ENCODE measurements at regions not wholly inside any gene's neighbourhood (a gene's known extent, or its start where the extent isn't known, plus 50 kb on each side); places are given as distances from the start of the nearest gene placed in this dataset.
"Not testable (repeated sequence)": the region's sequence is repeated elsewhere in the genome, so short reads cannot be mapped to it uniquely, and the experiment has no call there.

DNA sequence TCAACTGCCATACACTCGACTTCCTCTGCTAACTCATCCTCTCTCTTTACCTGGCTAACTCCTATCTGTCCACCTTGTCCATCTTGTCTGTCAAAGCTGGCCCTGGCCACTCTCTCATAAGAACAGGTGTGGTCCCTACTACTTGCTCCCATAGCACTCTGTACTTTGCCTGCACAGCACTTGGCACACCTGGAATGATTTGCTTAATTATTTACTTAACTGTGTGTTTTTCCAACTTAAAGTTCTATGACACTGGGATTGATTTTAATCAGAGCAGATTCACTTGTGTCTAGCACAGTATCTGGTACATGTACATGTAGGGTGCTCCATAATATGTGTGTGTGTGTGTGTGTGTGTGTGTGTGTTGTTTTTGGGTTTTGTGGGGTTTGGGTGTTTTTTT lies 111.6 kb downstream of the ZNF281 start:
- H3K9me3 ChIP-seq (ENCODE audit: control insufficient read depth, low read depth, low read length): no peaks in the 10 kb centered on the region

DNA sequence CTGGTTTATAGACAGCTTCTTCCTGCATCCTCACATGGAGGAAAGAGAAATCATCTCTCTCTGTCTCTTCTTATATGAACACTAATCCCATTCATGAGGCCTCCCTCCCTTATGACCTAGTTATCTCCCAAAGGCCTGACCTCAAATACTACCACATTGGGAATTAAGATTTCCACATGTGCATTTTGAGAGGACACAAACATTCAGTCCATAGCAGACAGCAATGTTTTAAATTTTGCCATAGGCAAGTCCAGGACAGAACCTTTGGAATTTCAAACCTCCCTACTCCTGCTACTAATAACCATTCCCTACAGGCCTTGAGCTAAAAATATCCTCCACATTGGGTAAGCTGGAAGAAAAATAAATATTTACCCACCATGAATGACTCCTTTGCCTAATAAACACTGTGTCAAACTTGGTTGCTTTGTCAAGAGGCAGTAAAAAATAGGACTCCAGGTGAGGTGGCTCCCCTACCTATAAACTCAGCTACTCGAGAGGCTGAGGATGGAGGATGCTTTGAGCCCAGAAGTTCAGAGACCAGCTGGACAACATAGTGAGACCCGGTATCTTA lies 113.7 kb downstream of the ZNF281 start:
- Histone ChIP-seq H3K9me3 (ENCODE audit: control insufficient read depth, low read depth, low read length) (no peaks in the 10 kb centered on the region), H3K4me1 (ENCODE audit: control insufficient read depth, low read depth, low read length) (peaks cover 3% of the 10 kb centered on the region), H3K36me3 (ENCODE audit: control insufficient read depth, low read depth, low read length) (no peaks in the 10 kb centered on the region), H3K9ac (ENCODE audit: low read length) (no peak overlapping the region), H3K27me3 (ENCODE audit: control insufficient read depth, insufficient read depth, low read length) (peaks cover 9% of the 10 kb centered on the region), H3K4me3 (ENCODE audit: low read length) (no peak overlapping the region), H3K27ac (ENCODE audit: low read length) (no peak overlapping the region)

More for the DNA sequence above, 111.6 kb downstream of the ZNF281 start:
- Histone ChIP-seq H3K27ac (ENCODE audit: low read length) (no peak overlapping the region), H3K4me1 (ENCODE audit: control insufficient read depth, low read depth, low read length) (peaks cover 3% of the 10 kb centered on the region), H3K9ac (ENCODE audit: low read length) (no peak overlapping the region), H3K4me3 (ENCODE audit: low read length) (no peak overlapping the region), H3K27me3 (ENCODE audit: control insufficient read depth, insufficient read depth, low read length) (peaks cover 30% of the 10 kb centered on the region), H3K36me3 (ENCODE audit: control insufficient read depth, low read depth, low read length) (no peaks in the 10 kb centered on the region)

DNA sequence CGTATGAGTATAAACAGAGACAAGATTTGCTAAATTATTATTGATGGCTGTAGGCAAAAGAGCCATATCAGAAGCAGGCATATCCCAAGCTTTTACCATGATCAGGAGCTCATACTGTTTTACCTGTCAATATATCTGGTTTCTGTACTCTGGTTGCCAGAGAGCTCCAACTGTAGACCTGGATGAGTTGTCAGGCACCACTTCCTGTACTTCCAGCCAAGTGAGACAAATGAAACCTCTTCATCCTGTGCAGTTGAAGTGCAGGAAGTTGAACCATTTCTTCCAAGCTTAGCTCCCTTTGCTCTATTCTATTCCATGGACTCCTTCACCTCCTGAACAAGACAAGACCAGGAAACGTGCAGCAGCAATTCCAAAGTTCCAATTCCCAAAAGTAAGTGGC lies 115.6 kb downstream of the ZNF281 start:
- no peak overlapping the region for H3K9ac ChIP-seq (ENCODE audit: low read length)
- H3K9me3 ChIP-seq (ENCODE audit: control insufficient read depth, low read depth, low read length): no peaks in the 10 kb centered on the region
- no peaks in the 10 kb centered on the region for H3K27me3 ChIP-seq (ENCODE audit: control insufficient read depth, insufficient read depth, low read length)
- H3K27ac ChIP-seq (ENCODE audit: low read length): no peak overlapping the region
- H3K4me3 ChIP-seq (ENCODE audit: low read length): no peak overlapping the region
- peaks cover 13% of the 10 kb centered on the region for H3K4me1 ChIP-seq (ENCODE audit: control insufficient read depth, low read depth, low read length)
- no peaks in the 10 kb centered on the region for H3K36me3 ChIP-seq (ENCODE audit: control insufficient read depth, low read depth, low read length)

DNA sequence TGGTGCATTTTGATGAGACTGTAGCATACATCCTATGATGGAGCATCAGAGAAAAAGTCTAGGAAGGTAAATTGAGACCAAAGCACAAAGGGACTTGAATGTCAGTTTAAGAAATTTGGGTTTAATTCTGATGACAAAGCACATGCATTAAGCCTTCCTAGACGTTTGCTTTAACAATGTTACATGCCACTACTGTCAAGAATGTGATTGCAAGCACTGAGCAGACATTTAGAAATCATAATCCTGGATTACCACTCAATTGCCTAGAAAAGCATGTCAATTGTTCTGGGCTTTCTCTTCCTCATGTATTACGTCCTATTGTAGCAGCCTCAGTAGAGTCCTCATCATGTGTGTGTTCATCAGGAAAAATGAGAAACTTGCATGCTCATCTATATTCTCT lies 117.1 kb downstream of the ZNF281 start:
- Histone ChIP-seq H3K4me1 (ENCODE audit: control insufficient read depth, low read depth, low read length) (peaks cover 13% of the 10 kb centered on the region), H3K27ac (ENCODE audit: low read length) (no peak overlapping the region), H3K36me3 (ENCODE audit: control insufficient read depth, low read depth, low read length) (no peaks in the 10 kb centered on the region), H3K9me3 (ENCODE audit: control insufficient read depth, low read depth, low read length) (no peaks in the 10 kb centered on the region), H3K27me3 (ENCODE audit: control insufficient read depth, insufficient read depth, low read length) (no peaks in the 10 kb centered on the region), H3K9ac (ENCODE audit: low read length) (no peak overlapping the region), H3K4me3 (ENCODE audit: low read length) (no peak overlapping the region)

- Histone ChIP-seq H3K27ac (ENCODE audit: low read length) (no peak overlapping the region), H3K9me3 (ENCODE audit: control insufficient read depth, low read depth, low read length) (no peaks in the 10 kb centered on the region), H3K27me3 (ENCODE audit: control insufficient read depth, insufficient read depth, low read length) (no peaks in the 10 kb centered on the region), H3K36me3 (ENCODE audit: control insufficient read depth, low read depth, low read length) (no peaks in the 10 kb centered on the region), H3K9ac (ENCODE audit: low read length) (no peak overlapping the region), H3K4me3 (ENCODE audit: low read length) (no peak overlapping the region), H3K4me1 (ENCODE audit: control insufficient read depth, low read depth, low read length) (peaks cover 13% of the 10 kb centered on the region)
These were observed 118.7 kb downstream of the ZNF281 start for GRCh38 chr1:200291106-200291505.

GRCh38 chr1:200290010-200290685 lies 119.7 kb downstream of the ZNF281 start:
- Histone ChIP-seq H3K4me3 (ENCODE audit: low read length) (no peak overlapping the region), H3K9ac (ENCODE audit: low read length) (no peak overlapping the region), H3K27ac (ENCODE audit: low read length) (no peak overlapping the region), H3K27me3 (ENCODE audit: control insufficient read depth, insufficient read depth, low read length) (no peaks in the 10 kb centered on the region), H3K36me3 (ENCODE audit: control insufficient read depth, low read depth, low read length) (no peaks in the 10 kb centered on the region), H3K4me1 (ENCODE audit: control insufficient read depth, low read depth, low read length) (peaks cover 13% of the 10 kb centered on the region), H3K9me3 (ENCODE audit: control insufficient read depth, low read depth, low read length) (no peaks in the 10 kb centered on the region)

DNA sequence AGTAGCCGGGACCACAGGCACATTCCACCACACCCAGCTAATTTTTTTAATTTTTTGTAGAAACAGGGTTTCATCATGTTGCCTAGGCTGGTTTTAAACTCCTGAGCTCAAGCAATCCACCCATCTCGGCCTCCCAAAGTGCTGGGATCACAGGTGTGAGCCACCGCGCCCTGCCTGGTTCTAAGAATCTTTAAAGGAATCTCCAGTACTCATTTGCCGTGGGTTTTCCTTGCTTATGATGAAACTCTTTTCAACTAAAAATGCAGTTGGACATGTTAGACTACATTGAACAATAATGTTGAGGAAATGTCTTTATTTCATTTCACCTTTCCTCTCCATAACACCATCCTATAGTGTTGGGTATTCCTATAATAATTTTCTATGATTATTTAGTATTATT lies 121.6 kb downstream of the ZNF281 start:
- Histone ChIP-seq H3K27me3 (ENCODE audit: control insufficient read depth, insufficient read depth, low read length) (no peaks in the 10 kb centered on the region), H3K4me3 (ENCODE audit: low read length) (no peak overlapping the region), H3K4me1 (ENCODE audit: control insufficient read depth, low read depth, low read length) (peaks cover 13% of the 10 kb centered on the region), H3K36me3 (ENCODE audit: control insufficient read depth, low read depth, low read length) (no peaks in the 10 kb centered on the region), H3K9me3 (ENCODE audit: control insufficient read depth, low read depth, low read length) (no peaks in the 10 kb centered on the region), H3K9ac (ENCODE audit: low read length) (no peak overlapping the region), H3K27ac (ENCODE audit: low read length) (no peak overlapping the region)

- not testable (repeated sequence) for H3K9me3 ChIP-seq (ENCODE audit: control insufficient read depth, low read depth, low read length)
These were observed 125.6 kb downstream of the ZNF281 start for GRCh38 chr1:200284236-200284635.

DNA sequence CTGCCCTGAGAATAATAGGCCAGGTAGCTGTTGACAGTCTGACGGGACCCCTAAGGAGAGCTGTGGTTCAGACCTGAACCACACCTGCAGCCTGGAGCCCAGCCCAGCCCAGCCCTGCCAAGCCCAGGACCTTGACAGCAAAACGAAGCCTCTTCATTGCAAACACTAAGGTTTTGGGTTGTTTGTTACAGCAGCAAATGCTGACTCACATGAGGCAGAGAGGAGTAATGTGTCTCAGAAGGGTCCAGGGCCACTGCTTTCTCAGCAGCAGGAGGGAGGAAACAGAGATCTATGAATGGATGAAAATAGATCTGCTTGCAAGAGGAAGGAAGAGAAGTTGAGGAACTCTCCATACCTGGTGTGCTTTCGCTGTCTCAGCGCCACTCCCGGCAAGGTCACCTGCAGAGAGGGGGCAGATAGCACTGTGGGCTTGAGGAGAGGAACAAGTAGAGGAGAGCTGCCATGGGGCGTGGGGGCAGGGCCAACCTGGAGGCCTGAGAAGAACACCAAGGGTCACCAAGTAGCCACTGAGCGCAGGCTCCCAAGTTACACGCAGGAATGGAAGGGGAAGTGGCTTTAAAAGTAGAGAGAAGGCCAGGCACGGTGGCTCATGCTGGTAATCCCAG lies 127.2 kb downstream of the ZNF281 start:
- no peak overlapping the region for H3K27ac ChIP-seq (ENCODE audit: low read length)
- H3K27me3 ChIP-seq (ENCODE audit: control insufficient read depth, insufficient read depth, low read length): no peaks in the 10 kb centered on the region
- H3K9me3 ChIP-seq (ENCODE audit: control insufficient read depth, low read depth, low read length): no peaks in the 10 kb centered on the region
- no peak overlapping the region for H3K9ac ChIP-seq (ENCODE audit: low read length)
- no peaks in the 10 kb centered on the region for H3K4me1 ChIP-seq (ENCODE audit: control insufficient read depth, low read depth, low read length)
- H3K36me3 ChIP-seq (ENCODE audit: control insufficient read depth, low read depth, low read length): no peaks in the 10 kb centered on the region
- no peak overlapping the region for H3K4me3 ChIP-seq (ENCODE audit: low read length)

More at GRCh38 chr1:200284236-200284635, 125.6 kb downstream of the ZNF281 start:
- not testable (repeated sequence) for H3K27me3 ChIP-seq (ENCODE audit: control insufficient read depth, insufficient read depth, low read length); H3K9ac ChIP-seq (ENCODE audit: low read length); H3K27ac ChIP-seq (ENCODE audit: low read length); H3K4me1 ChIP-seq (ENCODE audit: control insufficient read depth, low read depth, low read length); H3K36me3 ChIP-seq (ENCODE audit: control insufficient read depth, low read depth, low read length); H3K4me3 ChIP-seq (ENCODE audit: low read length)

DNA sequence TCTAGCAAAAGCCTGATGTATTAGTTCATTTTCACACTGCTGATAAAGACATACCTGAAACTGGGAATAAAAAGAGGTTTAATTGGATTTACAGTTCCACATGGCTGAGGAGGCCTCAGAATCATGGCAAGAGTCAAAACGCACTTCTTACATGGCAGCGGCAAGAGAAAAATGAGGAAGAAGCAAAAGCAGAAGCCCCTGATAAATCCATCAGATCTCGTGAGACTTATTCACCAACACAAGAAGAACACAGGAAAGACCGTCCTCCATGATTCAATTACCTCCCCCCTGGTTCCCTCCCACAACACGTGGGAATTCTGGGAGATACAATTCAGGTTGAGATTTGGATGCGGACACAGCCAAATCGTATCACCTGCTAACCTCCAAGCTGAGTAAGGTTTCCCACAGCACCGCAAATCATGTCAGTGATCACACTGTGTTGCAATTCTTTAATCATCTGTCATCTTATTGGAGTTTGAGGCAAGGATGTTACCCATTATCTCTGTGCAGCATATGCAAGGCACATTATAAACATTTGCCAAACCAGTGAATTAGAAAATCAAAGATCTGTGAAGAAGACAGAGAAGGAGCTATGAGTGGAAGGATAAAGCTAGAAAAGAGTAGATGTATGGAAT lies 128.5 kb downstream of the ZNF281 start:
- Histone ChIP-seq H3K4me1 (ENCODE audit: control insufficient read depth, low read depth, low read length) (no peaks in the 10 kb centered on the region), H3K9ac (ENCODE audit: low read length) (no peak overlapping the region), H3K4me3 (ENCODE audit: low read length) (no peak overlapping the region), H3K27ac (ENCODE audit: low read length) (no peak overlapping the region), H3K27me3 (ENCODE audit: control insufficient read depth, insufficient read depth, low read length) (no peaks in the 10 kb centered on the region), H3K36me3 (ENCODE audit: control insufficient read depth, low read depth, low read length) (no peaks in the 10 kb centered on the region), H3K9me3 (ENCODE audit: control insufficient read depth, low read depth, low read length) (no peaks in the 10 kb centered on the region)

DNA sequence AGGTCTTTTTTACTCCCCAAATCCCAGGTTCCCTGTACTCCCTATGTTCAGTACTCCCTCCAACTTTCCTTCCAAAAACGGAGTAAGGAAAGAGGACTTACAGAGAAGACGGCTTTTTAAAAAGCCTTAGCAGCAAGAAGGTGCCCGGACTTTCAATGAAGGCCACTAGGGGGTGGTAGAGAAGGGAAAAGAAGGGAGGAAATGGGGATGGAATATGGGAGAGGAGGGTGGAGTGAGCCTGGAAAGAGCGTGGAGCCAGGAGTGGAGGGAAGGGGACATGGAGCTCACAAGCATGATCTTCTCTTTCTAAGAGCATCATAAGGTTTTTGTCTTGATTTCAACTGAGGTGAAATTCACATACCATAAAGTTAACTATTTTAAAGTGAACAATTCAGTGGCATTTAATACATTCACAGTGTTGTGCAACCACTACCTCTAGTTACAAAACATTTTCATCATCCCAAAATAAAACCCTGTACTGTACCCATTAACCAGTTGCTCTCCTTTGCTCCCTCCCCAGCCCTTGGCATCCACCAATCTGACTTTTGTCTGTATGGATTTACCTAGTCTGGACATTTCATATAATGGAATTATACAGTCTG lies 129.9 kb downstream of the ZNF281 start:
- Histone ChIP-seq H3K9me3 (ENCODE audit: control insufficient read depth, low read depth, low read length) (no peaks in the 10 kb centered on the region), H3K36me3 (ENCODE audit: control insufficient read depth, low read depth, low read length) (no peaks in the 10 kb centered on the region), H3K9ac (ENCODE audit: low read length) (no peak overlapping the region), H3K27ac (ENCODE audit: low read length) (no peak overlapping the region), H3K4me1 (ENCODE audit: control insufficient read depth, low read depth, low read length) (no peaks in the 10 kb centered on the region), H3K4me3 (ENCODE audit: low read length) (no peak overlapping the region), H3K27me3 (ENCODE audit: control insufficient read depth, insufficient read depth, low read length) (no peaks in the 10 kb centered on the region)
